Epithelial cell of esophagus (primary cell): ENCODE measurements at regions not wholly inside any gene's neighbourhood (a gene's known extent, or its start where the extent isn't known, plus 50 kb on each side); places are given as distances from the start of the nearest gene placed in this dataset.

Experiments
- DNase-seq: peaks from one replicate; pipeline ENCODE4 v3.0.0; 2010; ENCODE audit warnings: low read depth
- H3K4me3 ChIP-seq: 2 replicates; pipeline ENCODE4 v1.5.1; 2011; ENCODE audit warnings: mild to moderate bottlenecking, low read length, control low read depth
- CTCF ChIP-seq: IDR thresholded peaks from 2 replicates; pipeline ENCODE4 v1.5.1; 2011; ENCODE audit warnings: low read depth, mild to moderate bottlenecking, low read length, control low read depth, inconsistent platforms; ENCODE audit not compliant: insufficient read depth; ENCODE audit errors: missing control alignments

- H3K4me3 ChIP-seq, result no peak overlapping the region
- TF ChIP-seq CTCF, result no peak
- no peak for DNase-seq
These were observed 239.0 kb downstream of the EIPR1 start for GRCh38 chr2:3138621-3139020.

GRCh38 chr2:3137651-3138300 is 239.8 kb downstream of the EIPR1 start:
- H3K4me3 ChIP-seq, result no peak overlapping the region
- TF ChIP-seq CTCF, result no peak
- DNase-seq, result no peak

- no peak for TF ChIP-seq CTCF
- no peak overlapping the region for H3K4me3 ChIP-seq
- no peak for DNase-seq
These were observed 241.9 kb downstream of the EIPR1 start for GRCh38 chr2:3135676-3136075.

- no peak for TF ChIP-seq CTCF
- no peak for DNase-seq
- H3K4me3 ChIP-seq, result no peak overlapping the region
These were observed 243.5 kb downstream of the EIPR1 start for GRCh38 chr2:3134026-3134571.

- DNase-seq, result no peak
- H3K4me3 ChIP-seq, result no peak overlapping the region
- no peak for TF ChIP-seq CTCF
These were observed 244.7 kb downstream of the EIPR1 start for GRCh38 chr2:3132966-3133365.

GRCh38 chr2:3132466-3132865 is 245.2 kb downstream of the EIPR1 start:
- DNase-seq, result no peak
- no peak overlapping the region for H3K4me3 ChIP-seq
- TF ChIP-seq CTCF, result no peak
